ENCODE measurements at regions not wholly inside any gene's neighbourhood (a gene's known extent, or its start where the extent isn't known, plus 50 kb on each side); places are given as distances from the start of the nearest gene placed in this dataset.

DNA sequence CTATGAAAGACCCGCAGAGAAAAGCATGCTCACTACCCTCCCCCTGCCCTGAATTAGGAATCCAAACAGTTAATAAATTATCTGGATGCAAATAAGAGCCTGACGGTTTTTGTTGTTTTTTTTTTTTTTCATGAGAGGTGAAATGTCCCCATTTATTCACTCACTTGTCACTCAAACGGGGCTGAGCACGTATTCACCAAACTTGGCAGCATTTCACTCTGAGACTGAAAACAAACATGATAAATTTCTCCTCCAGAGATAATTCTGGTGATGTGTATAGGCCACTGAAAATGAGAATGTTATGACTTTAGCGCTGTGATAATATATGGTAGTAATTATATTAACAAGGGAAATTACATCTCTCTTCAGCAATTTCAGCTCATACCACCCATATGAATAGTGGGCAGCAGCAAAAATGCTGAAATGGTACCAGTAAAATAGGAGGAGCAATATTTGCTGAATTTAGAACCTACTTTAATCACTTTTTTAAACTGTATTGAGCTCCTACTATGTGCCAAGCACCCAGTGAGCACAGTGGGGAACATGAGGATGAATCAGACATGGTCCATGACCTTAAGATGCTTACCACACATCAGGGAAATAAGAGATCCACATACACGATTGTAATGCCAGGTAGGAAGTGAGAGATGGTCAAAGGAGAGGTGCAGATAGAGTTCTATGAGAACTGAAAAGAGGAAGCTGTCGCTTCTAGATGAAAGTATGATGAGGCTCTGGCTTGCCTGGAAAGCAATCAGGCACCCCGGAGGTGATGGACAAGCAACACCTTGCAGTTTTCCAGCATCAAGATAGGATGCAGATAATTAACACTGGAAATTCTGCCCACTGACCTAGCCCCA is 286.5 kb upstream of the TMPO start:
- DNase-seq, result no peak

DNA sequence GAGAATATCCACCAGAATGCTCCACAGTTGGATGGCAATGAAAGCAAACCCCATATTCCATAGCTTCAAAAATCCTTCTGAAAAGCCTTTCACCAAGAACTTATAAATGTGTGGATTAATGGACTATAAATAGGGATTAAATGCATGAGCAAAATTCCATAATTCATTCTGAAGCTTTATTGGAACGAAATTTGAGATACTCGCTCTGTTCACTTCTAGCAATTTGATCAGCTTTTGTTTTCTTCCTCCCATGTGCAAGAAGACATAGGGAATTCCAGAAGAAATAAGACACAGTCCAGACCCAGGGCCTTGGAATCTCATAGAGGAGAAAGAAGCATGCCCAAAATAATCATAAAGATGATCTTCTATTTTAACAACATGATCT is 285.9 kb upstream of the TMPO start:
- no peak for DNase-seq

DNA sequence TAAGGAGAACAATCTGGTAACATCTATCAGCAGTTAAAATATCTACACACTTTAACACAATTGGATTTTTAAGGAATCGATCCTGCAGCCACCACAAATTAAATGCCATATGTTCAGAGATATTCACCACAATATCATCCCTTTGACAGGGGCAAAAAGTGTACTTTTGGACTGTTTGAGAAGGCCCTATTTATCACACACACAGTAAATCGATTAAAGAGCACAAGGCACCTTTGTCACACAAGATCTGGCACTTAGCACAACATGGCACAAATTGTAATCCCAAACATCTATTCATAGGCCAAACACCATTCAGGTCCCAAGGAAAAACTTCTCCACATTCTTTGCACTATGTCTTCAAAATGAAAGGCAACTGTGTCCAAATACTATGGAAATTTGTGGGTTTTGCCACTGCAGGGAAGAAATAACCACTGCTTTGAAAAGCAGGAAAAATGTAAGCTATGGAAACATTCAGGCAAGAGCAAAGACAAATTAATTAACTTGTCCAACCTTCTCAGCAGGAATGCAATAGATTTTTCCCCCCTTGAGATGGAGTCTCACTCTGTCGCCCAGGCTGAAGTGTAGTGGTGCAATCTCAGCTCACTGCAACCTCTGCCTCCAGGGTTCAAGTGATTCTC is 282.5 kb upstream of the TMPO start:
- no peak for DNase-seq

DNA sequence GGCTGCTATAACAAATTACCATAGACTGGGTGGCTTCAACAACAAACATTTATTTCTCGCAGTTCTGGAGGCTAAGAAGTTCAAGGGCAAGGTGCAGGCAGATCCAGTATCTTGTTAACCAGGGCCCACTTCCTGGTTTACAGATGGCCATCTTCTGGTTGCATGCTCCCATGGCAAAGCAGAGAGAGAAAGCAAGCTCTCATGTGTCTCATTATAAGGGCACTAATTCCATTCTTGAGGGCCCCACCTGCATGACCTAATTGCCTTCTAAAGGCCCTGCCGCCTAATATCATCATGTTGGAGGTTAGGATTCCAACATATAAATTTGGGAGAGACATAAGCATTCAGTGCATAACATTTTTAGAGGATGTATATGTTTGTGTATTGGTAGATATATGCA is 280.1 kb upstream of the TMPO start:
- DNase-seq, result no peak

DNA sequence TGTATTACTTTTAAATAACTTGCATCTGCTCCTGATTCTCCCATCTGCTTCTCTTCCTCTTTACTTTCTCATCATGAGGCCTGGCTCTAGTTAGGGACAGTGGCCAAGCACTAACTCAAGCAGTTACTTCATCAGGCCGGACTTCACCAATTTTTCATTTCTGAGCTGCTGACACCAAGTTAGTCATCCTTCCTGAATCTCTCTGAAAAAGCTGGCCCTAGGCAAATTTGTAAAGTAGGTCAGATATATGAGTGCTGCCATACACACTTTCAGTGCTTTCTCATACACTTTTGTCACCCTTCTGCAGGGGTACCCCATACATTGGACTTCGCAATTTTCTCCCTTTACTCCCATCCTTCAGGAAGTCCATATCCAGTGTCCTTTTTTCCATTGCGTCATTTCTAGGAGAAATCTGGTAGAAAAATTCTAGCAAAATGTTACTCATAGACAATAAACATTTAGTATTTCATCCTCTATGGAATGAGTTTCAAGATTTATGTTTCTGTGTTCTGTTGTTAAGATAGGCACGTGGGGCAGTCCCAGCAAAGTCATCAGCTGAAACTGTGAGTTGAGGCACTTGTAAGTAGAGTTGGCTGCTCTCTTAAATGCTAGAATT is 276.8 kb upstream of the TMPO start:
- DNase-seq, result no peak

DNA sequence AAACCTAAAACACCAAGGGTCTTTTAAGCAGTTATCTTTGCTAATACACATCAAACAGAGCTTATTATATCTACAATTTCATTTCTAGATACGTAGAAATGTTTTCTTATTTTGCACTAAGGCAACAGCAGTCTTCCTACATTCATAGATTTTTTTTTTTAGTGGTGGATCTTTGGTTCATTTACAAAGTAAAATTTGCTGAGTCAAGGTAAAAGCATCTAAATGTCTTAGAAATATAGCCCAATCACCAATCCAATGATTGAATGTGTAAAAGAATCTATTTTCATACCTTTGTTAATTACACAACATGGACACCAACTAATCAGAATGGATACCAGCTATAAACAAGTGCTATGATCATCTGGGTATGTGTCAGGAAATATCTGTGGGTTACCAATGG is 272.2 kb upstream of the TMPO start:
- no peak for DNase-seq

DNA sequence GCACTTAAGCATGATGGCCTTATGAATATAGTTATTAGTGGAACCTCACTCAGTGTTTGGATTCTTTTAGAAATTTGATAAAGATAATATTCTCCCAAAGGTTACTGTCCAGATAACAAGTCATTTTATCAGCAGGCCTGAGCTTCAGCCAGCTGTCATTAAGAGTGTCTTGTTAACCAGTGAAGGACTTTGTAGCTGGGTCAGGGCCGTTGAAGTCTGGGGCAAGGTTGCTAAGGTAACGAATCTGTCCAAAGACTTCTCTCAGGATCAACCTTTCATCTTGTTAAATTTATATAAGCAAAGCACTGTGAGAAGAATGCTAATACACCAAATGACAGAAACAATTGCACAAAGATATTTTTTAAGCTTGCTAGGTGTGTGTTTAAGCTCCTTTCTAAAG is 271.3 kb upstream of the TMPO start:
- DNase-seq, result no peak

DNA sequence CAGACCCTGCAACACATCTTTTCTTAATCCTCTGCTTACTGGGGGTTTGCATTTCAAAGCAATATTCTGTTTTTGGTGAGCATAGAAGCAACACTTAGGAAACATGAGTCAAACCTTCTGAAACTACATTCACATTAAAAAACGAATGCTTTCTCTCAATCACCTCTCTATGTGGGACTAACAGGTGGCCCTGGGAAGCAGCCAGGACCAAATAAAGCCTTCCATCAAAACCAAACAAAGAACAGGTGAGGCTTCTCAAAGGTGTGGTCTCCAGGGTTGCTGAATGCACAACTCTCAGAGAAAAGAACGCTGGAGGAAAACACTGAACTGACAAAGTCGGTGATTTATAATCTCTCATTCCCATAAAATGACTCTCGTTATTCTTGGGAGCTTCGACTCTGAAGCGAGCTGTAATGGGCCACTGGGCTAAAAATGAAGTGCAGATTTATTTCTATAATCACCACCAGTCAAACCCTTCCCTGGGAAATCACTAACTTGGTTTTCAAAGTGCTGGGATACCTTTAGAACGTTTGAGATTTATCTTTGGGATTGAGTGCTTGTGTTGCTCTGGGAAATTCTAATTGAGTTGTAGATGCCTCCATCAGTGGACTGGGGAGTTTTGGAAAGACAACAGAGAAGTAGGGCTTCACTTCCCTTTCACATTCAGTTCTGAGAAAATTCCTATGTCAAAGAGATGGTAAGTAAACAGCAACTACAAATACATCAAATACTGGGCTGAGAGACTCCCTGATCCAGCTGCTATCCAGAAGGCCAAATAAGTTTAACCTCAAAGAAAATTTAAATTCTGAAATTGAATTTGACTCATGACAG is 262.0 kb upstream of the TMPO start:
- DNase-seq, result no peak

DNA sequence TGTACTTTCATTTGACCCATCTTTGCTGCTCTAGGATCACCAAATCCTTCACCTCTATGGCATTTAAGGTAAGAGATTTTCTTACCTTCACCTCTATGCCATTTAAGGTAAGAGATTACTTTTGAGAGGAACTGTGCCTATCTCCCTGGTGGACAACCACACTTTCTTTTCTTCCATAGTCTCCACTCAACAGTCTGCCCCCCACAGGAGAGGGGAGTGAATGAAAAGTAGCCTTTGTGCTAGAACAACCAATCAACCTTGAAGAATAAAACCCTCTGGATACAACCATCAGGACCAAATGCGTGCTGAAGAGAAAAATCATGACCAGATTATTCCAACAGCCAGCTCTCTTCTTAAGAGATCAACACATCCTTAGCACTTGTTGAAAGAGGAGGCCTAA is 258.6 kb upstream of the TMPO start:
- no peak for DNase-seq

DNA sequence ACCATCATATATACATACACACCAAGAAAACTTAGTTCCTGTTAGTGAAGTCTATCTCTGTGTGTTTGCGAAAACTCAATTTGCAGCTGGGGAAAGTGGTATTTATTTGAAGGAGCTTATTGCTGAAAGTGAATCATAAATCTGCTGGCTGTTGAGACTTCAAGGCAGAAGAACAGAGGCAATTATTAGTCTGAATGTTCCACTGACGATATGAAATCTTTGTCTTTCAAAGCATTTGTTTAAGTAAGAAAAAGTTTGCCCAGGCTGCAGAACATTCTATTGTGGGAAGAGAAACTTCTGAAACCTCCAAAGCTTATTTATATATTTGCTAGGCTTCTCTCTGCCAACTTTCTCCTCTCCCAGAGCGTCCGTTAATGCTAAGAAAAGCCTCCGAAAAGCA is 255.7 kb upstream of the TMPO start:
- DNase-seq, result no peak

DNA sequence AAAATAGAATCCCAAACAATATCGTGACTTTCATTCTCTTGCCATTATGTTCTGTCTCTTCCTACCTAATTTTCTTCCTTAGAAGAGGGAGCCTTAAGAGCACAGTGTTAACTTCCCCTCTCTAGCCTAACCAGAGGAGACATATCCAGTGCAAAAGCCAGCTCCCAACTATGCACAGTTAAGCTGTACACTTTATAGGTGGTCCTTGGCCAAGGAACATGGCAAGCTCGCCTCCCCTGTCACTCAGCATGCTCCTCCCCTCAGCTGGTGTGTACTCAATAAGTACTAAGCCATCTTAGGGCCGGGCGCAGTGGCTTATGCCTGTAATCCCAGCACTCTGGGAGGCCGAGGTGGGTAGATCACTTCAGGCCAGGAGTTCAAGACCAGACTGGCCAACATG is 255.1 kb upstream of the TMPO start:
- DNase-seq, result no peak

DNA sequence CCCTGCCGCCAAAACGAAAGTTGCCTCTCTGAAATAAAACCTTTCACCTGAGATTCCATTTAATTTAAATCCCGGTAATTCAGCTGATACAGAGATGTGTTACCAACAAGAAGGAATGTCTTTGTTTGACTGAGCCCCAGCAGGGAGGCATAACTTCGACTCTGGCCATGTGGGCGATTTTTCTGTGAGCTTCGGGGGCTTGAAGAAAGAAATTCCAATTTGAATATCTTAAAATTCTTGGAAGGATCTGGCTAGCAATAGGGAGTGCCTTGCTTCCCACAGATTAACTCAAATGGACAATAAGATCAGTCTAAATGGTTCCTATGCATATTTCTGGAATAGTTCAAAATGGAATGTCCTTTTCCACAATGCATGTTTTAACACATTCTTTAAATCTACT is 252.5 kb upstream of the TMPO start:
- no peak for DNase-seq

DNA sequence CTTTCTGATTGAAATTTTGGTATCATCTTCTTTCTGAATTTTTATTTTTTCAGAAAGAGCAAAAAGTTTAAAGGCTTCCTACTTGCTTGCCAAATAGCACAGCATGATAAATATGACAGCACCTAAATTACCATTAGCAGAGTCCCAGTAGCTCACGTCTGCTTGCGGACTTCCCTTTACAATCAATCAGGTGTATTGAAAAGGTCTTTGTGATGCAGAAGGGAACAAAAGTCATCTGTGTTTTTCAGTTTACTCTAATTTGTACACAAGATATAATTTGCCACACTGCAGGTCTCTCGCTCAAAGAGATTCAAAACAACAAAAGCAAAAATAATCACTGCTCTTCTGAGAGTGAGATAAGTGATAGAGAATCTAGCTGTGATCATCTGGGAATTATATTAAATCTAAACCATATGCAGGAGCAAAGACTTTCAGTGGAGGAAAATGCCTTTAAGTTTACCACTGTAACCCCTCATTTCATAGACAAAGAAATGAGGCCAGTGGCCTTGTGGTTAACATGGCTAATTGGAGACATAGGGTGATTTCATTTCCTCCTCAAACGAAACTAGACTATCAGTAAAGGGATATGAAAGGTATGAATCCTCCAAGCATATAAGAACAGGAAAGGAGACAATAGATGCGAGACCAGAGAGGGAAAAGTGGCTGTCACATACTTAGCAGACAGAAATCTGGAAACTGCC is 240.8 kb upstream of the TMPO start:
- DNase-seq, result no peak

DNA sequence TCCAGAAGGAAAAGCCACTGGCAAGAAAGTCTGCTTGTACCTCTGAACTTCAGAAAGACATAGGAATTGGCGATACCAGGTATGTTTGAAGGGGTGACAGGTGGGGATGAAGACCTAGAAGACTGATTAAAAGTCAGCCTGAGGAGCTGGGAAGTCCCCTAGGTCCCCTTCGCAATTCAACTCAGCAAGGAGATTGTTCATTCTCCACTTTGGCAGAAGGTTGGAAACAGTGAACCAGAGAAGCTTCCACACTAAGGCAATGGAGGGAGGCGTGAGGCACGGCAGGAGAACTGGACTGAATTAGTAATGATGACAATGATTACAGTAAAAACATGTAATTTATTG is 240.3 kb upstream of the TMPO start:
- no peak for DNase-seq

DNA sequence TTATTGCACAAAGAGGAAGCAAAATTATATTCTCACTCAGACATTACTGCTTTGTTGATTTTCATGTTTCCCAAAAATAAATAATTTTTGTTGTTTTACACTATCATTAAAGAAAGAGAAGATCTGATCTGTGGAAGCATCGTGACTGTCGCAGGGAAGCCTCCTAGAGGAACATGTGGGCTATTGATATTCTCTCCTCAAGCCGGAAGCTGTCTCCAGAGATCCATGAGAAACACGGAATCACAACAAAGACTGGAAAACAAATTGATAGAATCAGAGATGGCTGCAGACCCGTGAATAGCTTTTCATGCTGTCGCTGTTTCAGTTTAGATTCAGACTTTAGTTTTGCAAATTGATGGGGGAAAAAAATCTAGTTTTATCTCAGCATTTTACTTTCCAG is 235.2 kb upstream of the TMPO start:
- DNase-seq, result no peak

DNA sequence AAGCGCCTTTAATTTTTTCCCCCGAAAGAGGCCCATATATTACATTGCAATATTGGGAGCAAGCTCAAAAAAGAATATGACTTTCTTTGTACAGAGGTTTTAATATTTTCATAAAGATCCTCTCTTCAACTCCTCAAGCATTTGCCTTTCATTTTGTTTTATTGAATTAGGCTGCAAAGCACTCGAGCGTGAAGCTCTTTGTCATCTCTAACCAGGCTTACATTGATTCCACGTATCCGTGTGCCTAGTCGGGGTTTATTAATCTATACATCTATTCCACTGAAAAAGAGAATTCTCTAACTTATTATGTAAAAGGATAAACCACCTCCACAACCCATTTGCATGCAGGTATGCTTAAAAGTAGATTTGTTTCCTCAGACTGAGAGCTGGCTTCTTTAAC is 234.8 kb upstream of the TMPO start:
- no peak for DNase-seq

DNA sequence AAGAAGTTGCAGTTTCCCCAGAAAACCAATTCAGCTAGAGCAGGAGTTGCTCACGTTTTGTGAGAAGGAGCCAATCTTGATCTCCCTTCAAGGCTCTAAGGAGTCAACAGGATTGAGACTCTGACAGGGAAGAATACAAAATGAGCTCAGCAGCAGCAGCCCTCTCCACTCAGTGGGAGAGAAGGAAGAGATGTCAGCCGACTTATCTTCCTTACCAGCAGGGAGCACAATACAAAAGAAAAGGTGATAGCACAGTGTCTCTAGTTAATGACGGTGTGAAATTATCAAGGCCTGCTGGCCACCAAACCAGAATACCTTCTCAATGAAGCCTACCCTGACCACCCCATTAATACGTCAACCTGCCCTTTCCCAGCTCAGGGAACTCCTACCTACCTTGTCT is 223.6 kb upstream of the TMPO start:
- no peak for DNase-seq

DNA sequence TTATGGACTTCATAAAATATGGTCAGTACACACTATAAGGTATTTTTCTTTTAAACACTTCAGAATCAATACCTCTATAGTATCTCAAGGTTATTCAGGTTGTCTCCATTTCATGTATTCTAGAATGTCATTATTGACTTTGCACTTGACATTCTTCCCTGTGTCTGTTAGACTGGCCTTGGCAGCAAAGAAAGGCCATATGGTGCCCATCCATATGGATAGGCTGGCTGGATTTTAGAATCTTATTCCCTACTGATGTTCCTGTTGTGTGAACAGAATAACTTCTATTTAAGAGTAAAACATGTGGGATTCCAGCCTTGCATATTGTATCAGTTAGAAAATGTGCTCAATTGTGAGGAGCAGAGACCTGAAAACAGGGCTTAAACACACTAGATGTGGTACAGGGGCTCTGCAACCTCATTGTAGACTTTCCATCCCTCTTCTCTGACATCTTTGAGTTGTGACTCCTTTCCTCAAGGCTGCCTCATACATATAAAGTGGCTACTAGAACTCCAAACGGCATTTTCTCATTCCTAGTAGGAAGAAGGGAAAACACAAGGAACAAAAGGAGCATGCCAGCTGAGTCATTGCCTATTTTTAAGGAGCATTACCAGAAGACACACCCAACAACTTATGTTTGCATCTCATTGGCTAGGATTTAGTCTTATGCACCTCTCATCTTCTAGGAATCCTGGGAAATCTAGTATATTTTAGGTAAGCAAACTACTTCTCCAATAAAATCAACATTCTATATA is 221.2 kb upstream of the TMPO start:
- DNase-seq, result no peak

DNA sequence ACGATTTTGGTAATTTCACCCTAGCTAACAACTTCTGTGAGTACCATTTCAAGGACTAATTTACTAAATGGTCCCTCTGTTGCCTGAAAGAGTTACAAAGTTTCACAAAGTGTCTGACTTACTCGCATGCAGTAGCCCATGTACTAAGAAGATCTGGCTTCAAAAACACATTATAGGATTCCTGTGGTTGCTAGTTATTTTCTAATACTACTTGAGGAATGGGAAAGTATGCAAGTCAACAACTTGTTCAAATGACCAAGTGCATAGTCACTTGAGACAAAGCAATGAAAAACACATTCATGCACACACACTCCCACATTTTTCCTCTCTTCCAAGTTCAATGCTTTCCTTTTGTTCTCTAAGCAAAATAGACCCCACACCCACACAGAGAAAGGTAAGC is 219.7 kb upstream of the TMPO start:
- DNase-seq, result no peak

DNA sequence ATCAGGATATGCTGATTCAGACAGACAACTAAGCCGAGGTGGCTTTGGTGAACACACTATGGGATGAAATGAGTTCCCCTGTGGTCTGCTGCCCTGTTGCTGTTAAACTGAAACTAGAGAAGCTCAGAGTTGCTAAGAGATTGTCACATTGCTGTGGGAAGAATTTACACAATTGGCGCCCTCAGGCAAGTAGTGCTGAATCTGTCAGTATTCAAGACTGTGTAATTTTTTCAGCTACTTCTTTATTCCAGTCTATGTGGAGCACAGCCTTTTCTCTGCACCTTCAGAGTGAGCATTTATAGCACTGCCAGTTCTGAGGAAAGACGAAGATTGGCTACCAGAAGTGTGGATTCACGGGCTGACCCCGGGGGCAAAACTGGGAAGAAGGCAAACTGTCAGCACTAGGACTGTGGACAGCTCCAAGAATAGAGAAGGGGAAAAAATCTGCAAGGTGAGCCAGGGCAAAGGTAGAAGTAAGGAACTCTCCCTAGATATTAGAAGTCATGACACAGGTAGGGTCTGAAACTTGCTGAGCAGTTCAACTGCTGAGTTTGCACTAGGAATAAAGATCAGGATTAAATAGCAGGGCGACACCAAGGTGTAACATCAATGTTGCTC is 218.8 kb upstream of the TMPO start:
- no peak for DNase-seq

DNA sequence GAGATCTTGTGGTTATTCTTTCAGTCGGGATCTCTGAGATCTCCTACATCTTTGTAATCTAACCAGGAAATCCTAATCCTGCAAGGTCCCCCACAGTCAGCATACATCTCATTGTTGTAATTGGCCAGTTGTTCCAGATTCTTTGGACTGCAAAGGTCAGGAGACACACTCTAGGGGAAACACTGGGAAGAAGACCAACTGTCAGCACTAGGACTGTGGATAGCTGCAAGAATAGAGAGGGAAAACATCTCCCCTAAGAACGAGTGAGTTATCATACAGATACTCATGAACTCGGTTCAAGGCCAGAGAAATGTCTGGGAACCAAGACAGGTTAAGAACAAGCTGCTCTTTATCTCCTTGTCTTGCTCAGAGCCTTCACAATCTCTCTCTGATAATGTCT is 217.9 kb upstream of the TMPO start:
- DNase-seq, result no peak

DNA sequence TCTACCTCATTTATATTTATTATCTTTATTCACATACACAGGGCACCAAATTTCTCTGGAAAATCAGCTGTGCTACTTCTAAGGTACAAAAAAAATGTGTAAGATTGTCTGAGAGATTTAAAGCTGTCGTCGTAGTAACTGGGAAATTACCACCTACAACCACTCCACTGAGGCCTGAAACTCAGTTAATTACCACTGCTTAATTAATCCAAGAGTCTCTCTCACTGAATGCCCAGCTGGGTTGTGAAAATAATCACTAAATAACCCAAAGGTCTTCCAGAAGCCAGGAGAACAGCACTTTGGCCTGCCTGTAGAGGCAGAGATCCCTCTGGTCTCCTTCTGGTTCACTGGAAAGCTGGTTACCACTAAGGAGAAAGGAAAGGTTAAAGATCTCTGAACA is 207.2 kb upstream of the TMPO start:
- DNase-seq, result no peak

All from activated CD4-positive, alpha-beta T cell treated with anti-CD3 and anti-CD28 coated beads for 1 hour (primary cell).